GM18907 (cell line): ENCODE measurements at regions not wholly inside any gene's neighbourhood (a gene's known extent, or its start where the extent isn't known, plus 50 kb on each side); places are given as distances from the start of the nearest gene placed in this dataset.
"Not testable (repeated sequence)": the region's sequence is repeated elsewhere in the genome, so short reads cannot be mapped to it uniquely, and the experiment has no call there.

Experiments
- ATAC-seq: cut with Tn5 transposase; IDR thresholded peaks from one replicate; pipeline ENCODE4 v1.9.1; 2021; ENCODE audit warnings: mild to moderate bottlenecking, moderate library complexity; ENCODE audit not compliant: unreplicated experiment

- no peak for ATAC-seq
These were observed 623.8 kb downstream of the ADCYAP1 start for GRCh38 chr18:1528447-1528846.

- no peak for ATAC-seq
These were observed 624.4 kb downstream of the ADCYAP1 start for GRCh38 chr18:1528964-1529509.

- no peak for ATAC-seq
These were observed 626.0 kb downstream of the ADCYAP1 start for GRCh38 chr18:1530650-1531049.

- ATAC-seq = no peak
These were observed 634.6 kb downstream of the ADCYAP1 start for GRCh38 chr18:1539276-1539675.

GRCh38 chr18:1541478-1541877 is 636.8 kb downstream of the ADCYAP1 start:
- no peak for ATAC-seq

- no peak for ATAC-seq
These were observed 637.6 kb downstream of the ADCYAP1 start for GRCh38 chr18:1542230-1542774.

GRCh38 chr18:1544016-1544415 is 639.3 kb downstream of the ADCYAP1 start:
- ATAC-seq = no peak

- not testable (repeated sequence) for ATAC-seq
These were observed 653.0 kb downstream of the ADCYAP1 start for GRCh38 chr18:1557711-1558110.

- ATAC-seq = no peak
These were observed 654.9 kb downstream of the ADCYAP1 start for GRCh38 chr18:1559563-1559962.

- ATAC-seq = no peak
These were observed 660.1 kb downstream of the ADCYAP1 start for GRCh38 chr18:1564793-1565192.

GRCh38 chr18:1571206-1571605 is 666.5 kb downstream of the ADCYAP1 start:
- ATAC-seq = no peak

GRCh38 chr18:1573732-1574131 is 669.1 kb downstream of the ADCYAP1 start:
- ATAC-seq = no peak

- no peak for ATAC-seq
These were observed 670.4 kb downstream of the ADCYAP1 start for GRCh38 chr18:1575084-1575483.

- ATAC-seq = no peak
These were observed 673.8 kb downstream of the ADCYAP1 start for GRCh38 chr18:1578505-1578904.

- no peak for ATAC-seq
These were observed 676.9 kb downstream of the ADCYAP1 start for GRCh38 chr18:1581581-1581980.

GRCh38 chr18:1585881-1586488 is 681.3 kb downstream of the ADCYAP1 start:
- peak; percentile 78 for ATAC-seq

GRCh38 chr18:1593091-1593490 is 688.4 kb downstream of the ADCYAP1 start:
- no peak for ATAC-seq

- no peak for ATAC-seq
These were observed 690.5 kb downstream of the ADCYAP1 start for GRCh38 chr18:1595195-1595594.

- no peak for ATAC-seq
These were observed 694.5 kb downstream of the ADCYAP1 start for GRCh38 chr18:1599196-1599595.

GRCh38 chr18:1604751-1605150 is 700.1 kb downstream of the ADCYAP1 start:
- no peak for ATAC-seq

GRCh38 chr18:1618364-1618763 is 713.7 kb downstream of the ADCYAP1 start:
- no peak for ATAC-seq

- ATAC-seq = no peak
These were observed 714.8 kb downstream of the ADCYAP1 start for GRCh38 chr18:1619507-1619906.

- ATAC-seq = no peak
These were observed 719.9 kb downstream of the ADCYAP1 start for GRCh38 chr18:1624612-1625011.
